Endodermal cell (in vitro differentiated cells): ENCODE measurements at regions not wholly inside any gene's neighbourhood (a gene's known extent, or its start where the extent isn't known, plus 50 kb on each side); places are given as distances from the start of the nearest gene placed in this dataset.
"Not testable (repeated sequence)": the region's sequence is repeated elsewhere in the genome, so short reads cannot be mapped to it uniquely, and the experiment has no call there.

Source experiments
- DNase-seq: peaks from one replicate; pipeline ENCODE4 v3.0.0-alpha.2; 2017
- H3K27ac ChIP-seq: 2 replicates; pipeline ENCODE4 v1.5.1; 2013; ENCODE audit warnings: mild to moderate bottlenecking, low read depth, low read length, moderate library complexity
- H3K27me3 ChIP-seq: 2 replicates; pipeline ENCODE4 v1.6.1; 2013; ENCODE audit warnings: mild to moderate bottlenecking, low read length, moderate library complexity; ENCODE audit not compliant: insufficient read depth, control insufficient read depth, poor library complexity, severe bottlenecking
- H3K36me3 ChIP-seq: 2 replicates; pipeline ENCODE4 v1.7.0; 2013; ENCODE audit warnings: mild to moderate bottlenecking, low read length, moderate library complexity; ENCODE audit not compliant: control insufficient read depth, insufficient read depth
- H3K4me1 ChIP-seq: one replicate; pipeline ENCODE4 v1.7.0; 2013; ENCODE audit warnings: low read length; ENCODE audit not compliant: control insufficient read depth, insufficient read depth
- H3K4me3 ChIP-seq: 2 replicates; pipeline ENCODE4 v1.5.1; 2013; ENCODE audit warnings: mild to moderate bottlenecking, low read length, moderate library complexity
- H3K9ac ChIP-seq: 2 replicates; pipeline ENCODE4 v1.6.1; 2013; ENCODE audit warnings: mild to moderate bottlenecking, low read length, moderate library complexity; ENCODE audit not compliant: poor library complexity, severe bottlenecking; ENCODE audit errors: extremely low read depth
- H3K9me3 ChIP-seq: 2 replicates; pipeline ENCODE4 v1.6.1; 2013; ENCODE audit warnings: mild to moderate bottlenecking, low read length, moderate library complexity; ENCODE audit not compliant: control insufficient read depth
- H3K27ac Mint-ChIP-seq: 2 replicates; pipeline ENCODE4 v1.8.0; 2020; ENCODE audit warnings: mixed read lengths
- H3K27me3 Mint-ChIP-seq: 2 replicates; pipeline ENCODE4 v1.8.0; 2021; ENCODE audit warnings: mild to moderate bottlenecking, mixed read lengths; ENCODE audit not compliant: insufficient read depth
- H3K36me3 Mint-ChIP-seq: 2 replicates; pipeline ENCODE4 v1.8.0; 2020; ENCODE audit warnings: low read depth, mixed read lengths
- H3K4me1 Mint-ChIP-seq: 2 replicates; pipeline ENCODE4 v1.8.0; 2020; ENCODE audit warnings: mixed read lengths
- H3K4me3 Mint-ChIP-seq: 2 replicates; pipeline ENCODE4 v1.8.0; 2020; ENCODE audit warnings: mild to moderate bottlenecking, moderate library complexity, mixed read lengths
- H3K9me3 Mint-ChIP-seq: 2 replicates; pipeline ENCODE4 v1.8.0; 2020; ENCODE audit warnings: mild to moderate bottlenecking, mixed read lengths
- CTCF ChIP-seq: fragments of 200-600 bp; sonication (generic); conservative IDR thresholded peaks from 2 replicates; pipeline ENCODE4 v1.5.0; 2021; ENCODE audit warnings: antibody characterized with exemption, mild to moderate bottlenecking
- WGBS, 2 experiments: methylation state at CpG; one replicate each; pipeline versions ENCODE4 v1.1.5 to v1.1.7; 2013; ENCODE audit warnings: missing lambda C conversion rate in 2 of 2, mixed read lengths in 1 of 2; ENCODE audit not compliant: insufficient coverage in 1 of 2, insufficient read length in 1 of 2; 5-methylcytosine and 5-hydroxymethylcytosine counted together

- Mint-ChIP-seq H3K4me3 (no peak overlapping the region), H3K4me1 (peaks cover 4% of the 10 kb centered on the region), H3K9me3 (peaks cover 51% of the 10 kb centered on the region), H3K27me3 (peaks cover 2% of the 10 kb centered on the region), H3K27ac (no peak overlapping the region), H3K36me3 (peaks cover 34% of the 10 kb centered on the region)
- peaks cover 20% of the 10 kb centered on the region for H3K9me3 ChIP-seq
- H3K9ac ChIP-seq: no peak overlapping the region
- no peak overlapping the region for H3K4me3 ChIP-seq
- H3K27ac ChIP-seq: no peak overlapping the region
- 95 to 97% methylated on average over 12 to 20 of the region's 20 CpGs for WGBS, 2 experiments
- no peaks in the 10 kb centered on the region for H3K4me1 ChIP-seq
- TF ChIP-seq CTCF: no peak
- no peaks in the 10 kb centered on the region for H3K36me3 ChIP-seq
- H3K27me3 ChIP-seq: no peaks in the 10 kb centered on the region
- DNase-seq: no peak
Observed at GRCh38 chr2:83879127-83879526, 580.0 kb downstream of the SUCLG1 start.

GRCh38 chr2:83877261-83877660, 581.8 kb downstream of the SUCLG1 start:
- peaks cover 47% of the 10 kb centered on the region for H3K36me3 Mint-ChIP-seq
- H3K27ac Mint-ChIP-seq, H3K4me3 Mint-ChIP-seq, H3K27ac ChIP-seq, H3K9ac ChIP-seq, H3K27me3 ChIP-seq, H3K4me1 ChIP-seq, H3K27me3 Mint-ChIP-seq, H3K4me3 ChIP-seq, H3K36me3 ChIP-seq, H3K4me1 Mint-ChIP-seq, DNase-seq: not testable (repeated sequence)
- H3K9me3 ChIP-seq: peaks cover 35% of the 10 kb centered on the region
- 67 to 90% methylated on average over 3 to 17 of the region's 17 CpGs for WGBS, 2 experiments
- H3K9me3 Mint-ChIP-seq: peaks cover 69% of the 10 kb centered on the region

GRCh38 chr2:83874712-83875430, 584.2 kb downstream of the SUCLG1 start:
- Mint-ChIP-seq H3K4me1 (no peaks in the 10 kb centered on the region), H3K27ac (no peak overlapping the region), H3K36me3 (peaks cover 47% of the 10 kb centered on the region), H3K9me3 (peaks cover 69% of the 10 kb centered on the region), H3K27me3 (peaks cover 4% of the 10 kb centered on the region), H3K4me3 (no peak overlapping the region)
- 92 to 93% methylated on average over 7 to 14 of the region's 14 CpGs for WGBS, 2 experiments
- peak; percentile 32 for TF ChIP-seq CTCF
- Histone ChIP-seq H3K9ac (no peak overlapping the region), H3K36me3 (no peaks in the 10 kb centered on the region), H3K27me3 (no peaks in the 10 kb centered on the region), H3K4me3 (no peak overlapping the region), H3K4me1 (no peaks in the 10 kb centered on the region), H3K9me3 (peaks cover 35% of the 10 kb centered on the region), H3K27ac (no peak overlapping the region)
- DNase-seq: peak; percentile 69
